NB4 (cell line): ENCODE measurements at regions not wholly inside any gene's neighbourhood (a gene's known extent, or its start where the extent isn't known, plus 50 kb on each side); places are given as distances from the start of the nearest gene placed in this dataset.

ENCODE experiments used
- POLR2A ChIP-seq: IDR thresholded peaks from 2 replicates; pipeline ENCODE4 v1.6.1; 2011; ENCODE audit warnings: mild to moderate bottlenecking; ENCODE audit not compliant: insufficient read length; ENCODE audit errors: extremely low read depth
- TF ChIP-seq, protein P1 (sequence below): IDR thresholded peaks from one replicate; pipeline ENCODE4 v1.5.1; 2012; ENCODE audit warnings: low read depth, low read length
- TF ChIP-seq, protein P2 (sequence below): IDR thresholded peaks from 2 replicates; pipeline ENCODE4 v1.6.1; 2011; ENCODE audit warnings: low read depth, low read length

DNA sequence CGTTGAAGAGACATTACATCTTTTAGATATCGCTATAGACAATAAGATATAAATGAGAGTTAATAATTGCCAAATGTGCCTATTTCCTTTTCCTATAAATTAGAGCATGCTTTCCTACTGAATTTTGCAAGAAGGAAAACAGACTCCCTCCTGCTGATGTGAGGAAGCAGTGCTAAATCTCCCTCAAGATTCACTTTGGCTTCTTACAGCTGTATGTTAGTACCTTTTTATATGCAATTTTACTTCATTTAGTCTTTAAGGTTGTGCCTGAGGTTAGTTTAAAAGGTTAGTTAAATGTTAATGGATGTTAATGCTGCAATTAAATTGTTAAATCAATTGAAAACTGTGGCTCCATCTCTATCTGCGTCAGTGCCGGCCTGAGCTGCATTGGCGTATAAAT, 728.8 kb downstream of the NR2F2 start:
- TF ChIP-seq, protein P1, sequence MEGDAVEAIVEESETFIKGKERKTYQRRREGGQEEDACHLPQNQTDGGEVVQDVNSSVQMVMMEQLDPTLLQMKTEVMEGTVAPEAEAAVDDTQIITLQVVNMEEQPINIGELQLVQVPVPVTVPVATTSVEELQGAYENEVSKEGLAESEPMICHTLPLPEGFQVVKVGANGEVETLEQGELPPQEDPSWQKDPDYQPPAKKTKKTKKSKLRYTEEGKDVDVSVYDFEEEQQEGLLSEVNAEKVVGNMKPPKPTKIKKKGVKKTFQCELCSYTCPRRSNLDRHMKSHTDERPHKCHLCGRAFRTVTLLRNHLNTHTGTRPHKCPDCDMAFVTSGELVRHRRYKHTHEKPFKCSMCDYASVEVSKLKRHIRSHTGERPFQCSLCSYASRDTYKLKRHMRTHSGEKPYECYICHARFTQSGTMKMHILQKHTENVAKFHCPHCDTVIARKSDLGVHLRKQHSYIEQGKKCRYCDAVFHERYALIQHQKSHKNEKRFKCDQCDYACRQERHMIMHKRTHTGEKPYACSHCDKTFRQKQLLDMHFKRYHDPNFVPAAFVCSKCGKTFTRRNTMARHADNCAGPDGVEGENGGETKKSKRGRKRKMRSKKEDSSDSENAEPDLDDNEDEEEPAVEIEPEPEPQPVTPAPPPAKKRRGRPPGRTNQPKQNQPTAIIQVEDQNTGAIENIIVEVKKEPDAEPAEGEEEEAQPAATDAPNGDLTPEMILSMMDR, result no peak
- no peak for TF ChIP-seq POLR2A
- TF ChIP-seq, protein P2, sequence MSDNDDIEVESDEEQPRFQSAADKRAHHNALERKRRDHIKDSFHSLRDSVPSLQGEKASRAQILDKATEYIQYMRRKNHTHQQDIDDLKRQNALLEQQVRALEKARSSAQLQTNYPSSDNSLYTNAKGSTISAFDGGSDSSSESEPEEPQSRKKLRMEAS, result no peak
